GM12873 (cell line): ENCODE measurements at regions not wholly inside any gene's neighbourhood (a gene's known extent, or its start where the extent isn't known, plus 50 kb on each side); places are given as distances from the start of the nearest gene placed in this dataset.

Experiments
- TF ChIP-seq, protein P1 (sequence below): IDR thresholded peaks from 2 replicates; pipeline ENCODE4 v1.5.1; 2012; ENCODE audit warnings: low read depth, mild to moderate bottlenecking, moderate library complexity, low read length, control low read depth; ENCODE audit not compliant: insufficient read depth; ENCODE audit errors: missing control alignments

DNA sequence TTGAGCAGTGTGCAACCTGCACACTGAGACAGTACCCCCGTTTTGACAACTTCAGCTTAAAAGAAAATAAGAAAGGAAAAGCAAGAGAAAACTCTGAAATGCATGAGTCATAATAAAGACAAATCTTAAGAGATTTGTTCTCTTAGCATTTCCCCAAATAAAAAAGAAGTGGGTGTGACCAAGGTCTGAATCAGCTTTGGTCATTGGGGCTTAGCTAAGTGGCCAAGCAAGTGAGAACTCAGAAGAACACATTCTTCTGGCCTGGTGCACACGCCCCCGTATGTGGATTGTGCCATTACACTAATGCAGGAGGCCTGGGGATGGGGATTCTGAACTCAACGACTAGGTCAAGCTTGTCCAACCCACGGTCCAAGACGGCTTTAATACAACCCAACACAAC, 56.9 kb upstream of the PDZRN3 start:
- TF ChIP-seq, protein P1, sequence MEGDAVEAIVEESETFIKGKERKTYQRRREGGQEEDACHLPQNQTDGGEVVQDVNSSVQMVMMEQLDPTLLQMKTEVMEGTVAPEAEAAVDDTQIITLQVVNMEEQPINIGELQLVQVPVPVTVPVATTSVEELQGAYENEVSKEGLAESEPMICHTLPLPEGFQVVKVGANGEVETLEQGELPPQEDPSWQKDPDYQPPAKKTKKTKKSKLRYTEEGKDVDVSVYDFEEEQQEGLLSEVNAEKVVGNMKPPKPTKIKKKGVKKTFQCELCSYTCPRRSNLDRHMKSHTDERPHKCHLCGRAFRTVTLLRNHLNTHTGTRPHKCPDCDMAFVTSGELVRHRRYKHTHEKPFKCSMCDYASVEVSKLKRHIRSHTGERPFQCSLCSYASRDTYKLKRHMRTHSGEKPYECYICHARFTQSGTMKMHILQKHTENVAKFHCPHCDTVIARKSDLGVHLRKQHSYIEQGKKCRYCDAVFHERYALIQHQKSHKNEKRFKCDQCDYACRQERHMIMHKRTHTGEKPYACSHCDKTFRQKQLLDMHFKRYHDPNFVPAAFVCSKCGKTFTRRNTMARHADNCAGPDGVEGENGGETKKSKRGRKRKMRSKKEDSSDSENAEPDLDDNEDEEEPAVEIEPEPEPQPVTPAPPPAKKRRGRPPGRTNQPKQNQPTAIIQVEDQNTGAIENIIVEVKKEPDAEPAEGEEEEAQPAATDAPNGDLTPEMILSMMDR, result no peak

DNA sequence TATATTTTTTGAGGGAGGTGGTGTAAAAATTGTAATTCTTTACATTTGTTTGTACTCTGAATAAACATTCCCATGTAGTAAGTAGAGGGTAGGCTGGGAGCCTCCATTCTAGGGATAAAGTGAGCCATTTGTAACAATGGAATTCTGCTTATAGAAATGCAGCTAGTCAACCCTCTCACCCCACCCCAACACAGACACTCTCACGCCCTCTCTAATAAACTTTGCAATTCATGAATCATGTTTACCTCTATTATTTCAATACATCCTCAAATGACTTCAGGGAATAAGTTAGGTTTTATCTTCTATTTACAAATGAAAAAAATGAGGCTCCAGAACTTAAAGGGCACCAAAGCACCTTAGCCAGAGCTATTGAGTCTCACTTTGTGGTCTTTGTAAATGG, 56.5 kb upstream of the PDZRN3 start:
- TF ChIP-seq, protein P1, result no peak

DNA sequence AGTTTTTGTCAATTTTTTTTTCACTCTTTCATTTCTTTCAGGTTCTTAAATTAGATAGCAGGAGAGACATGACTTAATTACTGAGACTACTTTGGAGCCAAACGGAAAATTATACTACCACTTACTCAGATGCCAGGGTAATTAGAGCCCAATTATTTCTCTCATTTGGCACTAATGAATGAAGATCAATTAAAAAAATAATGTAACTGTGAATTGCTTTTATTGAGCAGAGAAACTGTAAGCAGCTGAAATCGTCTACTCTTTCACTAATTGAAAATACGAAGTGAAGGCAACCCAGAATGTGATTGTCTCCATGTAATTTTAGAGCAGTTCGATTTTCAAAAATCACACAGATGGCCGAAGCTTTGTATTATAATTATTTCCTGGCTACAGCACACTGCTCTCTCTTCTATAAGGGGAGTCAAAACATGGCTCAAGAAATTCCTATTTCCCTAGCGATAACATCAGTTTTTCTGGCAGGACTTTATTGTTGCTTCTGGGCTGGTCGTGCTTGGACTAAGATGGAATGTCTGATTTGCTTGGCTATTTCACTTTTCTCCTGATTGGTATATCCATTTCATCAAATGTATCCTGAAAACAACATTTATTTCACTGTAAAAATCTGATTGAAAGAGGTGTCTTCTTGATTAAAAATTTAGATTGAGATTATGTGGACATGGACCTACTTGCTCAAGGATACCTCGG, 55.8 kb upstream of the PDZRN3 start:
- TF ChIP-seq, protein P1, result no peak

DNA sequence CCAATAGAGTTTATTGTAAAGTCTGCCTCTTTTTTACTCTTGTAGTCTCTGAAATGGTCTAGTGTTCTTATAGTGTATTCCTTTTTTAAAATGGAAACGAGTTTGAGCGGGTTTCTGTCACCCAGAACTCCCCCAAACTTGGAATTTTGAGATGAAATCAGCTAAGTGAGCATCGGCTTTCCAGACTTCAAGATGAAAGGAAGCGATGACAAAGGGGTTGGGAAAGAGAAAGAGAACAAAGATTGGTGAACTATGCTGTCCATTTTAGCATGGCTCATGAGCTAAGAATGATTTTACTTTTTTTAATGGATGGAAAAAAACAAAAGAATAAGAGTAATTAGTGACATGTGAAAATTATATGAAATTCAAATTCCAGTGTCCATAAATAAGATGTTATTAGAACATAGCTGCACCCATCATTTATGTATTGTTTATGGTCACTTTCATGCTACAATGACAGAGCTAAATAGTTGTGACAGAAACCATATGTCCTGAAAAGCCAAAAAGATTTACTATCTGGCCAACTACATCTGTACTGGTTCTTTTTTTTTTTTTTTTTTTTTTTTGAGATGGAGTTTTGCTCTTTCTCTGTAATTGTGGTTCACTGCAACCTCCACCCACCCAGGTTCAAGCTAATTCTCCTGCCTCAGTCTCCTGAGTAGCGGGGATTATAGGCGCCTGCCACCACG, 52.7 kb upstream of the PDZRN3 start:
- TF ChIP-seq, protein P1, result no peak
